G401.6 (cell line): ENCODE measurements at regions not wholly inside any gene's neighbourhood (a gene's known extent, or its start where the extent isn't known, plus 50 kb on each side); places are given as distances from the start of the nearest gene placed in this dataset.
"Not testable (repeated sequence)": the region's sequence is repeated elsewhere in the genome, so short reads cannot be mapped to it uniquely, and the experiment has no call there.

Experiments used
- FAIRE-seq: peaks from 2 replicates; lab custom pipeline; 2012; peaks lifted over from hg19 to GRCh38; lab: Jason Lieb, UNC

DNA sequence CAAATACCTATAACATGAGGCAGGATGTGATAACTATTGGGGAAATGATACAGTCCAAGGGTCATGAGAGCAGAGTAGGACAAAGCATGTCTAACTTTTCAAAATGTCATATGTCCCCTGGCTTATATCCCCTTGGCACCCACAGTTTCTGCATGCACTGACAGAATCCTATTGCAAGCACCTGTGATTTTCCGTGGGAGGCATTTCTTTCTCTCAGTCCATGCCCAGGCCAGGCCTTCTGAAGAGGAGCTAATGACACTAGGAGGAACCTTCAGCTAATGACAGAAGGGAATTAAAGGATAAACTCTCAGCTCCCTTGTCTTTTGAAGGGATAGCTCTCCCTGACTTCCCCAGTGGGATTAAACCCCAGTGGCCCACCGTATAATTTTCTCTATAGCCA lies 249.2 kb downstream of the TTC6 start:
- FAIRE-seq: no peak

DNA sequence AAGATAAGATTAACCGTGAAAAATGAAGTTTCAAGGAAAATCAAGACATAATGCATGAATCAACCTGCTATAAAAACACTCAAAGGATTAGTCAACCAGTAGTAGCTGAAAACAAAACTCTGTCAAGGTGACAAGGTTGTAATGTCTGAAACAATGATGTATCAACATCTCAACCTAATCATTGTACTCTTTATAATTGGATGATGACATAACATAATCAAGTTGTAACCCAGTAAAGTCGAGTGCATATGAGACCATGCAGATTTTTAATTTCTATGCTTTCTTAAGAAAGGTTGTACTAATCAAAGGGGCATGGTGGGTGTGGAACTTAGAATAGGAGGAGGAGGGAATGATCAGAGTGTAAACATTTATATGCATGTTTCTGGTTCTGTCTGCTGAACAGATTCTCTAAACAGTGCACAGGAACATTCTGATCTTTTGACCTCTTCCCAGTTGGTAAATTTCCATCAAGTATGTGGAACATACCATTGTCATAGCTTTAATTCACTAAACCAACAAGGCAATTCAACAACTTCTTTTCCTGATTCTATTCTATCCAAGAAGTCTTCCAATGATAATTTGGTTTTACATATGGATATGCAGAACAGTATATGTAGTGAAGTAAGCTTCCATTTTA lies 253.7 kb downstream of the TTC6 start:
- no peak for FAIRE-seq

DNA sequence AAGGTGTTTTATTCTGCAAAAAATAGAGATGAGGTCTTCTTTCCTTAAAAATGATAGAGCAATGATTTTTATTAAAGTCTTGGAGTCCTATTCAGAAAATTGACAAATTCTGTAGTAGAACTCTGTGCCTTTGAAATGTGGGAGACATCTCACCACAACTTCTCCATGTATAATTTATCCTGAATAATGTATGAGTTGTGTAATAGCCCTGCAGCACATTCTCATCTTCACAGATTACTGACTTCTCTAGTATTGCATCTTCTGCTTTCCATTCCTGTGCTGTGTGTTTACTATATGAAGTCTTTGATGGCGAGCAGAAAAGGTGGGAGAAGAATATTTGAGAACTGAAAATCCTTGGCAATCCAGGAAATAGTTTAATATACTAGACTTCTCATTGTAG lies 255.6 kb downstream of the TTC6 start:
- FAIRE-seq: no peak

DNA sequence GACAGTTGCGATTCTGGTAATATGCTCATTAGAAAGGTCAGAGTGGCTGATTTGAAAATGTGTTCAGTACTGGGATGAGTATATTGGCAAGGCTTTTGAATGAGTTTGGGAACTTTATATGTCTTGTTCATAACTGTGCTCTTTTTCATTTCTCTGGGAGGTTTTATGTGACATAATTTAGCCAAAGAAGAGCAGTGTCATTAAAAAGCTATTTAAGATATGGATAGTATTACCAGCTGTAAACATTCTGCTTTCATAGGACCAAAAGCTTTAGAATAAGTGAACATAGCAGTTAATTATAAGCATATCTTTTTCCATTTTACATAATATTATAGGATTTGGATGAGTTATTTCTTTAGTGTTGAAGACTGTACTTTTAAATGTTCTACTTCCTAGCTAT lies 260.4 kb downstream of the TTC6 start:
- FAIRE-seq: no peak

DNA sequence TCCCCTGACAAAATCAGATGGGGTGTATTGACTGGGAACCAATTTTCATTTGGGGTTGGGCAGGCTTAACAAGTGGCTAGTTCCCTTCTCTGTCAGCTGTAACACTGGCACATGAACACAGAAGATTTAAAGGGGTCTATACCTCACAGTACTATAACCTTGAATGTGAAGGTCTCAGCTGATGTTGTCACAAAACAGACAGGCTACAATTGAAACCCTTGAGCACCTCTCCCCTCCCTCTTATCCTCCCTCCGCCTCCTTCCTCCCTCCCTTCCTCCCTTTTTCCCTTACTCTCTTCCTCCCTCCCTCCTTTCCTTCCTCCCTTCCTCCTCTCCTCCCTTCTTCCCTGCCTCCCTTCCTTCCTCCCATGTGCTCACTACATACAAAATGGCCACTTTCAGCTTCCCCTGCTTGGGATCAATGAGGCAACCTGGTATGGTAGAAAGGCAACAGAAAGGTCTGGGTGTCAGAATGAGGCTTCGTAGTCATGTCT lies 262.4 kb downstream of the TTC6 start:
- no peak for FAIRE-seq

DNA sequence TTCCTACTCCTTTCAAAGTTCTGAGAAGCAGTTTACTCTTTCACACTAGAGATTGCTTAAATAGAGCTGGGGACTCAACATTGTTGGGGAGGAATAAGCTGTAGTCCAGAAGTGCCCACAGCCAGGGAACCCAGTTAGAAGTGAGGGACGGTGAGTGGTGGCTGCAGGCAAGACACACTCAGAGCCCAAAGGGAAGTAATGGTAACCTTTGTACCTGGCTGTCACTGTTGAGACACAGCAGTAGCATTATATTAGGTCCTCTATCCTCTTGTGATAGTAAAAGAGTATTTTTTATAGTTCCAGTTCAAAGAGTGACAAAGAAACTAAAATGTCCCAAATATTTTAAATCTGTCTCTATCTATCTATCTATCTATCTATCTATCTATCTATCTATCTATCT lies 263.3 kb downstream of the TTC6 start:
- no peak for FAIRE-seq

DNA sequence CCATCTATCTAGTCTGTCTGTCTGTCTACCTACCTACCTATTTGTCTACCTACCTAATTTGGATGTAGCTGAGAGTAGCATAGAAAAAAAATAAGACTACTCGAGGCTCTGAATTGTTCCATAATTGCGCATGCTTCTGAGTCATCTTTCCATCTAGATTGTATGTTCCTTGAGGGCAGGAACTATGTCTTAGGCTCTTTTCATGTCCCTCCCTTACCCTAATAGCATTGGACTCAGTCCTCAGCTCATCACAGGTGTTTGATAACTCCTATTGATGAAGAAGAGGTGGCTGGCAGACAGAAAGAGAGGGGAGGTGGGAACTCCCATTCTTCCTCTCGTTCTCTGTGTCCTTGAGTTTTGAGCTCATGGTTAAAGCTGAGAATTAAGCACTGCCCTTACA lies 263.7 kb downstream of the TTC6 start:
- FAIRE-seq: no peak

DNA sequence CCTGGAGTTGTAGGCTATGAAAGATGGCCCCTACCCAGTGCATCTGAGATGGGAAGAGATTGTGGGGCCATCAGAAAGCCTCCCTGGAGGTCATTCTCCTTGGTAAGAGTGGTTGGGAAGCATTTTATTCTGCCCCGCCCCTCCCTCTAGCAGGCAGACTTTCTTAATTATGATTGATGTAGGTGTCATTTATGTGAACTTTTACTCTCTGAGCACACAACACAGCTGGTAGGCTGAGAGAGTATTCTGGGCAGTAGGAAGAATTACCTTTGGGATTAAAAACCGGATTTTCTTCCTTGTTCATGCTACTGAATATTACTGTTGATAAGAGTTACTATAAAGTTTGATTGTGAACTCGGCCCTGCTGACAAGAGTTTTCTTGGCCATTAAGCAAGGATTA lies 266.8 kb downstream of the TTC6 start:
- FAIRE-seq: no peak

DNA sequence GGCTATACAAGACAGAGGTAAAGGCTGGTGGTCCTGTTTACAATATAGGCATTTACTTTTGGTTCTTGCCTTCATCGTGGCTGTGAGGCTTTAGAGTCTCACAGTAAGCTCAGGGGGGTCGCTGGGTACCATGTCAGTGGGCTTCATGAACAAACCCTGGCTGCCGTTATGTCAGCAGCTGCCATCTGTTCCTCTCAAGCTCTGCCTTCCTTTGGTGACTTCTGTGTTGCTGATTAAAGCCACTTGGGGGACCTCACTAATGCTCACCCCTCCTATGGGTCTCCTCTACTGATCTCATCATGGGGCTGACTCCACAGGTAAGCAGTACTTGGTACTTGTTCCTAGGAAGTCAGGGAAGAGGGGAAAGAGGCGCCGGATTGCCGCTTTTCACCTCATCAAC lies 268.7 kb downstream of the TTC6 start:
- FAIRE-seq: no peak

DNA sequence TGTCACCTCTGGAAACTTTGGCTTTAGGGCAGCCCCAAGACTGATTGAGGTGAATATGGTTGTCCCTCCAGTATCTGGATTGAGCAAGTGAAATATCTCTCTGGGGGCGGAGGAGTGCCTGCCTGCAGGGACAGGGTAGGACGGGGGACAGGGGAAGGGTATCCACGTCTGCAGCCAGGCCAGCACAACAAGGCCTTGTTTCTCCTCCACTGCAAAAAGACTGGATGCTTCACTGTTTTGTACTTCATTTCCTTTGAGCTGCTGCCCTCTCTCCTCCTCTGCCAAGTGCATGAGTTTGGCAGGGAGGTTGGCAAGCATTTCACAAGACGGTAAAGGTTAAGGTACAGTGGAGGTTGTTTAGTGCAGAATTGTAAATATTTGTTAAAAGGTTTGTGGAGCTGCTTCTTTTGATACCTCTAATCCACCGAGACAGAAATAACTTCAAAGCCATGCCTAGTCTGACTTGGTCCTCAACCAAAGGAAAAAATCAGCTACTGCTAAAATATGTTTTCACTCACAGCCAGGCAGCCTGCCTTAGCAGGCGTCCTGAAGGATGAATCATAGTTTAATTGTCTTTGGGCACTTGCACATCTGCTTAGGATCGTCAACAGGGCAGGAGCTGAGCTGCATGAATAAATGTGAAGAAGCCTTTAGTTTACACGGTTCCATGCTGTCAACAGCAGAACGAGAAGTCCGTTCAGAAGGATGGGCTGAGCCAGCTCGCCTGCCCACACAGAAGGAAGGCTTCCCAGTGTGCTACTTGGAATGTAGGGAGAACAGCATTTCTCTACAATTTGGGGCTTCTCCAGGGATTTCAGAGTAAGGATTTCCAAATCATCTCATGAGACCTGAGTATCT lies 269.7 kb downstream of the TTC6 start:
- FAIRE-seq: no peak

DNA sequence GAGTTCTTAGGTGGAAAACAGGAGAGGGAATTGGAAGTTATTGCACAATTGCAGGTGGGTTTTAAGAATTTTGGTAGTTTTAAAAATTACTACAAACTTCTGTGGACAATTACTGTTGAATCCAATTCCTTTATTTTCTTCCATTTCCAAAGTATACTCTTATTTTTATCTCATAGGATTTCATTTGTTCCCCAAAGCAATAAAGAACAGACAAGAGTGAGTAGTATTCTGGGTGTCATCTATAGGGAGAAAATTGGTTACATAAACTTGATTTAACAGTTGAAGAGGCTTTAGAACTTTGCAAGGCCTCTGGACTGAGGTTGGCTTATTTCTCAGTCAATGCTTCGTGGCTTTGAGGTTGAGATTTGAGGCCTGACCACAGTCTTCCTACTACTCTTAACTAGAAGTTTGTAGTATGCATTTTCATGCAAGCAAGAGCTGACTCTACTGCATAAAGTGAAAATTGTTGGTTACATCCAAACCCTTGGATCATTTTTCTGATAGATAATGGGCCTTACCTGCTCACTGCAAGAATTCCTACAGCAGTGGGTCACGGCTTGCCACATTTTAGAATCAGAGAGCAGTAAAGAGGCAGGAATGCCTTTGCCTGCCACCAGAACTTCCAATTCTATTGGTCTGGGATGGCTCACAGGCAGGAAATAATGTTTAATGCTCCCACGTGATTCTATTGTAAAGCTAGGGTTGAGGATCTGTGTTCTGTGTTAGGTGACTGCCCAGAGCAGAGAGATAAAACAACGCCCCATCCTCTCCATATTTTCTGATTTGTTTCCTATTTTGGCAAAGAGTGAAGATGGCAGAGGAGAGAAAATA lies 270.5 kb downstream of the TTC6 start:
- FAIRE-seq: no peak

DNA sequence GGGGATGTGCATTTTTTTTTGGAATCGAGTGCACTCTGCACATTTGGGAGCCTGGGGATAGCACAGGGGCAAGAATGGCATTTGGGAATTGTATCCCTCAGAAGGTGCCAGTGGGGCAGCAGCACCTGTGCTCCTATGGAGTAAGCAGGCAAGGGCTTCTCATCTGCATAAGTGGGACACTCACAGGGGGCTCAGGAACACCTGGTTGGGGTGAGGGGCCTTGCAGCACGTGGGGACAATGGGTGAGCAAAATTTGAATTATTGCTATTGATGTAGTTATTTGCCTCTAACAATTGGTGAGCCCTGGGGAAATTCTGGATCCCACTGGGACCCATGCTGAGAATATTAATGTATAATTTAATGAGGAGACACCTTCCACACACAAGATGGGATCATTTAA lies 274.2 kb downstream of the TTC6 start:
- FAIRE-seq: no peak

DNA sequence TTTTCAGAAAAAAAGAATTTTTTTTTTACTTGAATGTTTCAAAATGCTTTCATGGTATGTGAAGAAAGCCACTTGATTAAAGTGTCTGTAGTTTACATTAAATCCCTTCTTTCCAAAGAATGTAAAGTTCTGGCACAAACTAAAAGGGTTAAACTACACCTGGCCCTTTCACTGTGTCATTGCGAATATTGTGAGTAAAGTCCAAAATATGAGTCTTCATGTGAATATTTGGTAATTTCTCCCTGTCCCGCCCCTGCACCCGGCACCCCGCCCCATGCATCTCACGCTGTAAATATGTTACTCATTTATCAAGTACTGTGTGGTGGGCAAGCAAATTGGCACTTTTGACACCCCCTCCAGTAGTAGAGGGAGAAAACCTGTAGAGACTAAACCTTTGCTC lies 274.7 kb downstream of the TTC6 start:
- FAIRE-seq: no peak

DNA sequence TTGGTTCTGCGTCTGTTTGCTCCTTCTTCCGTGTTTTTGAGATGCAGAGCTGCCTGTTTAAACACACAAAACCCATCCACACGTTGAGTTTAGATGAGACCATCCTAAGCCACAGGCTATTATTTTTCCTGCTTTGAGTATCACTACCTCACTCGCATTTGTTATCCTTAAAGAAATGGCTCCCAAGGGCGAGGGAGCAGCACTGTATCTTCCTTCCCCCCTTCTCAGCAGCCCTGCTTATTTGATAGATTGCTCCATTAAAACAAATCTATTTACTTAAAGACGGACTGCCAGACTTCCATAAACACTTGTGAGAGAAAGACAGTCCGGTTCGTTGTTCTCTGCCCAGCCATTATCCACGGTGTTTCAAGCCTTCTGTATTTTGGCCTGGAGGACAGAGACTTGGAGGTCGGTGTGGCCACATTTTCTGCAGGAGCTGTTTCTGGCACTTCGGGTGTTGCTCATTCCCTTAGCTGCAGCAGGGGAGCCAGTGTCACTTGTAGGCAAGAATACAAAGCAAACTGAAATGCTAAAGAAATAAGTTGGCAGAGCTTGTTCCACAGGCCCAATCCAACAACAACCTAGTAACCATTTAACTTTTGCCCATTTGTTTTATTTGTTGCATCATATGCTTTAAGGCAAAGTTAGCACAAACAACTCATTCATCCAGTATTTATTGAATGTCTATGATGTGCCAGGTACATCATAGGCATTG lies 275.4 kb downstream of the TTC6 start:
- no peak for FAIRE-seq

DNA sequence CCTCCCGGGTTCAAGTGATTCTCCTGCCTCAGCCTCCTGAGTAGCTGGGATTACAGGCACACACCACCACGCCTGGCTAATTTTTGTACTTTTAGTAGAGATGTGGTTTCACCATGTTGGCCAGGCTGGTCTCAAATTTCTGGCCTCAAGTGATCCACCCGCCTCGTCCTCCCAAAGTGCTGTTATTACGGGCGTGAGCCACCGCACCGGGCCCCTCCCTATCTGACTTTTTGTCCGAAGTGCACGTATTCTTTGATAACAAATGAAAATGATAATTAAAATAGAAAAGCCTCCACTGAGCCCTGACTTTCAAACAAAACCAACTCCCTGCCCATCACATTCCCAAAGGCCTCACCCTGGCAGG lies 278.6 kb downstream of the TTC6 start:
- not testable (repeated sequence) for FAIRE-seq

DNA sequence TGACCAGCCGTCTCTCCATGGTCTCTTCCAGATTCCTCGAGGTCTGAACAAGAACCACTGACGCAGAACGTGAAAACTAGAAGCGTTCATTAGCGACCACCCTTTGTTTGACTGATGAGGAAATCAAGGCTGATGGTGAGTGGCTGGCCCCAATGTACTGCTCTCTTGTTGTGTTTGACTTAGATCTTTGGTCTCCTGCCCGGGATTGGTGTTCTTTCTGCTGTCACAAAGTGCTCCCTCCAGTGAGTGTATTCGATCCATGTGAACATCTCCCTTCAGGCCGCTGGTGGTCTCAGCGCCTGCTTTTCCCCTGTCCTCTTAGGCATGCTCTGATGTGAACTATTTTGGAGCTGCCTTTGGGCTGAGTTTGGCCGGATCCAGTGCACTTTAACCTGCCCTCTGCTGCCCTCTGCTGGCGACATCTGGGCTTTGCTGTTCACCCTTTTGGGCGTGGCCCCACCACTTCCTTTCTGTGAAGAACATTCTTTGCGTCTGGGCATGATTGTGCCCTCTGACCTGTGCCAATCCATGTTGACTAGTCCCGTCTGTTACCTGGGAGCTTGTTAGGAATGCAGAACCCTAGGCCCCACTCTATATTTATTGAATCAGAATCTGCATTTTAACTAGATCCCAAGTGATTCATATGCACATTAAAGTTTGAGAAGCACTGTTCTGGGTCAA lies 279.1 kb downstream of the TTC6 start:
- FAIRE-seq: peak; percentile 53

DNA sequence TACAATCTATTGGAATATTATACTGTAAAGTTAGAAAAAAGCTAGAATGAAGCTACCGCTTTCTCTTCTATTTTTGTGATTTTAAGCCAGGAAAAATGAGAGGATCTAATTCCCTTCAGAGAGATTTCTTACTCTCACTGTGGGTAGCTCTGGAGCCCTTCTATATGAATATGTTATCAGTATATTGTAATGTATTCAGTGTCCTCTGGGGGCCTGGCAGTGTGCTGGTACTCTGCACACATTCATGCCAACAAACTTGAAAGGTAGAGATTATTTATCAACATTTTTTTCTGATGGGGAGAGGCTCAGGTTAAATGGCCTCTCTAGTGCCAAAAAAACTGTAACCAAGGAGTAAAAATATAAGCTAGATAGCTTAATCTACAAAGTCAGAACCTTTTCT lies 292.8 kb downstream of the TTC6 start:
- FAIRE-seq: no peak

DNA sequence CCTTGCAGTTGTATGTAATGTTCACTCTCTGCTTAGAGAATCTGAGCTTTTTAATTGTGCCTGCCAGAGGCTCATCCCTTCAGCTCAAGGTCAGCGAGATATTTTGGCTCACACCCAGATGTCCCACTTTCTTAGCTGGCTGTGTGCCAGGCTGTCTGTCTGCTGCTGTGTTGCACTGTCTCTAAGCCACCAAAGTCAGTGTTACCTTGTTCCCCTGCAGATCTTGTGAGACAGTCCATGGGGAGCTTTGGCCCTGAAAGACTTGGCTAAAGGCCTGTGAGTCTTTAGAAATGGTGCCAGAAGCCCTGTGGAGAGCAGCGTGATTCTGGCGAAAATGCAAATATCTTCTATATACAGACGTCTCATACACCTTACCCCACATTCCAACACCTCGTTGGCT lies 293.7 kb downstream of the TTC6 start:
- FAIRE-seq: no peak

DNA sequence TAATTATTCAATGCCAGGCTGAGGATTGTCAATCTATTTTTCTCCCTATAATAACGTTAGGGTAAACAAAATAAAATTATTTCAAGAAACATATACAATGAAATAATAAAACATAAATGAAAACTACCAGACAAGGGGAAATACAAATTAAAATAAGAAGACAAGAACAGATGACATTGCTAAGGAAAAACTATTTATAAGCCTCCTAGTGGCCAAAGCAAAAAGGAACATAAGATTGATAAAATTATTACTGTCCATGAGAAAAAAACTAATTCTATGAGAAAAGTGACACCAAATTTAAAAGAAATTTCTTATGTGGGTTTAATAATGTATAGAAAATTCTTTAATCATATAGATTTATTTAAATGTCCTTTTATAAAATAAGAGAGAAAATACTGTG lies 294.7 kb downstream of the TTC6 start:
- FAIRE-seq: no peak

DNA sequence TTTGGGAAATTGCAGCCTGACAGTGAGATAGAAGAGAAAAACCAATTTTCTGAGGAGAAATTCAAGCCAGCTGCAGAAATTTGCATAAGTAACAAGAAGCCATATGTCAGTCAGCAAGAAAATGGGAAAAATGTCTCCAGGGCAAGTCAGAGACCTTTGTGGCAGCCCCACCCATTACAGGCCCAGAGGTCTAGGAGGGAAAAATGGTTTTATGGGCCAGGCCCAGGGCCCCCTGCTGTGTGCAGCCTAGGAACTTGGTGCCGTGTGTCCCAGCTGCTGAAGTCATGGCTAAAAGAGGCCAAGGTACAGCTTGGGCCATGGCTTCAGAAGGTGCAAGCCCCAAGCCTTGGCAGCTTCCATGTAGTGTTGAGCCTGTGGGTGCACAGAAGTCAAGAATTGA lies 296.1 kb downstream of the TTC6 start:
- FAIRE-seq: not testable (repeated sequence)

DNA sequence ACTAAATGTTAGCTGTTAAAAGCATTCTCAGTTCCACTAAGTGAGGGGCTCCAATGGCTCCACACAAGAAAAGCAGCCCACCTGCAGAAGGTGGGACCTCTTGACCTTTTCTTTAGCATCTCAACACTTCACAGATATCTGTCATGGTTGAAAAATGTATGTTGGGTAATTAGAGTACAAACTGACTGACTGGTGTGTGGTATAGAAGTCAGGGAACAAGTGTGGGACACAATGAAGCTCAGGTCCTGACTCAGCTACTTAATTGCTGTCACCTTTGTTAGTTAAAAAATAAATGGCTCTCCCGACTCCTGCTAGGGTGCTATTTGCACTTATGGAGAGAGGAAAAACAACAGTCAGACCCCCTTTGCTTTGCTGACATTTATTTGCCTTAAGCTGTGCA lies 299.0 kb downstream of the TTC6 start:
- no peak for FAIRE-seq

DNA sequence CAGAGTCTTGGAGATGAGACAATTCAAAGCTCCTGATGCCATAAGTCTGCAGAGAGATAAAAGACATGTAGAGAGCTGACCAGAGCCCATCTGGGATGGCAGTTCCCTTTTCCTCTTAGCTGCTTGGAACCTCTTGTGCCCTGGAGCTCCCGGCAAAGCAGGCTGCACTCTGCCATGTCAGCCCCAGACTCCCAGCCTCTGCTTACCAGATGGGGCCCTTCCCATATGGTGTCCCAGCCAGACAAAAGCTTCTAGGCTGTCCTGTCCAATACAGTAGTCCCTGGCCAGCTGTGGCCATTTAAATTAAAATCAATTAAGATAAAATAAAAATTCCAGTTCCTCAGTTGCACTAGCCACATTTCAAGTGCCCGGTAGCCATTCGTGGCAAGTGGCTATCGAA lies 303.9 kb downstream of the TTC6 start:
- no peak for FAIRE-seq
